ENCODE measurements at regions not wholly inside any gene's neighbourhood (a gene's known extent, or its start where the extent isn't known, plus 50 kb on each side); places are given as distances from the start of the nearest gene placed in this dataset.

- TF ChIP-seq POLR2A (IDR thresholded peaks at IDR 0.05; ENCODE audit: low read depth) = no peak
- no peak for TF ChIP-seq POLR2AphosphoS5 (IDR thresholded peaks at IDR 0.05)
Measured at GRCh38 chr14:30193101-30193500, 265.5 kb upstream of the PRKD1 start.

All from esophagus muscularis mucosa (tissue), 2 donors.